ENCODE measurements at regions not wholly inside any gene's neighbourhood (a gene's known extent, or its start where the extent isn't known, plus 50 kb on each side); places are given as distances from the start of the nearest gene placed in this dataset.

GRCh38 chr12:90237841-90238240 is 529.2 kb upstream of the ATP2B1 start:
- Histone ChIP-seq H3K36me3 (ENCODE audit: insufficient read depth, low read length) (no peaks in the 10 kb centered on the region), H3K27me3 (ENCODE audit: insufficient read depth, low read length) (no peaks in the 10 kb centered on the region), H3K4me2 (ENCODE audit: low read length) (no peak overlapping the region), H2AFZ (ENCODE audit: low read depth, low read length) (no peak overlapping the region), H3K79me2 (ENCODE audit: insufficient read depth, low read length) (no peaks in the 10 kb centered on the region), H4K20me1 (ENCODE audit: insufficient read depth, low read length) (no peaks in the 10 kb centered on the region), H3K4me1 (ENCODE audit: insufficient read depth, low read length) (no peaks in the 10 kb centered on the region), H3K9me3 (ENCODE audit: insufficient read depth, low read depth, low read length) (no peaks in the 10 kb centered on the region), H3K9ac (ENCODE audit: low read length) (no peak overlapping the region), H3K4me3 (ENCODE audit: insufficient read depth, low read depth, low read length) (no peak overlapping the region), H3K27ac (ENCODE audit: low read depth, low read length) (no peak overlapping the region)
- H3K4me1 Mint-ChIP-seq (ENCODE audit: low read depth, unreplicated experiment): peaks cover 15% of the 10 kb centered on the region
- H3K27ac Mint-ChIP-seq (ENCODE audit: unreplicated experiment): no peak overlapping the region
- FAIRE-seq (no peak), DNase-seq (ENCODE audit: low read depth) (no peak)
- no peaks in the 10 kb centered on the region for H3K36me3 Mint-ChIP-seq (ENCODE audit: low read depth, unreplicated experiment)
- TF ChIP-seq CTCF (IDR thresholded peaks at IDR 0.05; ENCODE audit: insufficient read depth, low read depth, low read length) (no peak), EZH2 (IDR thresholded peaks at IDR 0.05; ENCODE audit: insufficient read depth, low read length) (no peak)
- peaks cover 10% of the 10 kb centered on the region for H3K9me3 Mint-ChIP-seq (ENCODE audit: unreplicated experiment)
- no peaks in the 10 kb centered on the region for H3K27me3 Mint-ChIP-seq (ENCODE audit: low read depth, unreplicated experiment)
- no peak overlapping the region for H3K4me3 Mint-ChIP-seq (ENCODE audit: unreplicated experiment)

GRCh38 chr12:90235642-90236041 is 527.0 kb upstream of the ATP2B1 start:
- H3K36me3 Mint-ChIP-seq (ENCODE audit: low read depth, unreplicated experiment): no peaks in the 10 kb centered on the region
- H3K9me3 Mint-ChIP-seq (ENCODE audit: unreplicated experiment): peaks cover 10% of the 10 kb centered on the region
- FAIRE-seq: no peak
- Histone ChIP-seq H3K4me3 (ENCODE audit: insufficient read depth, low read depth, low read length) (no peak overlapping the region), H3K27me3 (ENCODE audit: insufficient read depth, low read length) (no peaks in the 10 kb centered on the region), H2AFZ (ENCODE audit: low read depth, low read length) (no peak overlapping the region), H3K27ac (ENCODE audit: low read depth, low read length) (no peak overlapping the region), H3K9me3 (ENCODE audit: insufficient read depth, low read depth, low read length) (no peaks in the 10 kb centered on the region), H3K36me3 (ENCODE audit: insufficient read depth, low read length) (no peaks in the 10 kb centered on the region), H3K79me2 (ENCODE audit: insufficient read depth, low read length) (no peaks in the 10 kb centered on the region), H3K4me2 (ENCODE audit: low read length) (no peak overlapping the region), H4K20me1 (ENCODE audit: insufficient read depth, low read length) (no peaks in the 10 kb centered on the region), H3K9ac (ENCODE audit: low read length) (no peak overlapping the region), H3K4me1 (ENCODE audit: insufficient read depth, low read length) (no peaks in the 10 kb centered on the region)
- no peak for TF ChIP-seq CTCF (IDR thresholded peaks at IDR 0.05; ENCODE audit: insufficient read depth, low read depth, low read length)
- DNase-seq (ENCODE audit: low read depth): peak; percentile 11
- no peaks in the 10 kb centered on the region for H3K27me3 Mint-ChIP-seq (ENCODE audit: low read depth, unreplicated experiment)
- peaks cover 15% of the 10 kb centered on the region for H3K4me1 Mint-ChIP-seq (ENCODE audit: low read depth, unreplicated experiment)
- no peak overlapping the region for H3K4me3 Mint-ChIP-seq (ENCODE audit: unreplicated experiment)
- H3K27ac Mint-ChIP-seq (ENCODE audit: unreplicated experiment): no peak overlapping the region

GRCh38 chr12:90234472-90234871 is 525.8 kb upstream of the ATP2B1 start:
- H3K27me3 Mint-ChIP-seq (ENCODE audit: low read depth, unreplicated experiment): no peaks in the 10 kb centered on the region
- peaks cover 5% of the 10 kb centered on the region for H3K9me3 Mint-ChIP-seq (ENCODE audit: unreplicated experiment)
- Histone ChIP-seq H3K27ac (ENCODE audit: low read depth, low read length) (no peak overlapping the region), H3K4me1 (ENCODE audit: insufficient read depth, low read length) (peaks cover 6% of the 10 kb centered on the region), H3K9ac (ENCODE audit: low read length) (no peak overlapping the region), H3K4me3 (ENCODE audit: insufficient read depth, low read depth, low read length) (no peak overlapping the region), H3K36me3 (ENCODE audit: insufficient read depth, low read length) (no peaks in the 10 kb centered on the region), H3K4me2 (ENCODE audit: low read length) (no peak overlapping the region), H3K9me3 (ENCODE audit: insufficient read depth, low read depth, low read length) (no peaks in the 10 kb centered on the region), H2AFZ (ENCODE audit: low read depth, low read length) (no peak overlapping the region), H4K20me1 (ENCODE audit: insufficient read depth, low read length) (no peaks in the 10 kb centered on the region), H3K27me3 (ENCODE audit: insufficient read depth, low read length) (no peaks in the 10 kb centered on the region), H3K79me2 (ENCODE audit: insufficient read depth, low read length) (no peaks in the 10 kb centered on the region)
- peaks cover 24% of the 10 kb centered on the region for H3K4me1 Mint-ChIP-seq (ENCODE audit: low read depth, unreplicated experiment)
- DNase-seq (ENCODE audit: low read depth) (peak; percentile 15), FAIRE-seq (no peak)
- H3K4me3 Mint-ChIP-seq (ENCODE audit: unreplicated experiment): no peak overlapping the region
- H3K36me3 Mint-ChIP-seq (ENCODE audit: low read depth, unreplicated experiment): no peaks in the 10 kb centered on the region
- TF ChIP-seq CTCF (IDR thresholded peaks at IDR 0.05; ENCODE audit: insufficient read depth, low read depth, low read length) (no peak), EZH2 (IDR thresholded peaks at IDR 0.05; ENCODE audit: insufficient read depth, low read length) (no peak)
- H3K27ac Mint-ChIP-seq (ENCODE audit: unreplicated experiment): peak overlapping the region; percentile 91
